ENCODE measurements at regions not wholly inside any gene's neighbourhood (a gene's known extent, or its start where the extent isn't known, plus 50 kb on each side); places are given as distances from the start of the nearest gene placed in this dataset.
A peak's percentile ranks its signal among the peaks of the same experiment; 100 is the strongest.

DNA sequence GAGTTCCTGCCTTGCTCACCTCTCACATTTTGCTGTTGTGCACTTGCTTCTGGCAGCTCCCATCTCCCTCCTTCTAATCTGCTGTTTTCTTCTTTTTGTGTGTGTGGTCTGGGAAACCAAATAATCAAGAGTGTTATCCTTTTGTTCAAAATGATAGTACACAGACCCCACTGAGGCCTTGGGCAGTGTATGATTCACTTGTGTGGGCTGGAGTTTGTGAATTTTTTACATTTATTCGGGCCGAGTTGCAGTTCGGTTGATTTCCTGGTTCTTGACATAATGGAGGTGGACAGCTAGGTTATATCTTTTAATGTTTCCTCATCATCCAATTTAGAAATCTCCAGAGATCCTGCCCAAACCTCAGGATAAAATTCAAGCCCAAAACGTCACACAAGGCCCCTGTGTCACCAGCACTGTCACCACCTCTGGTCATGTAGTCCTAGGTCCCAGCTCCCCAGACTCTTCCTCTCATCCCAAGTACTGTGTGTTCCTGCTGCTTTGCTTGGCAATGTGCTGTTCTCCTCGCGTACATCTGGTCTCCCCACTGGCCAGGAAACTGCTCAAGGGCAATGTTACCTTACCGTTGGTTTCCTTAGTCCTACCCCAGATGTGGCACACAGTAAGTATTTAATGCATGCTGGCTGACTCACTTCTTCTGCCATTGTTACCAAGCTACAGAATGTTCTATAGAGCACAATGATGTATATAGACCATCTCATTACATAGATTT, 55.7 kb upstream of the PHACTR2 start:
- intact Hi-C loops (cut with DNase I), result no loop called here
- no peak for DNase-seq

DNA sequence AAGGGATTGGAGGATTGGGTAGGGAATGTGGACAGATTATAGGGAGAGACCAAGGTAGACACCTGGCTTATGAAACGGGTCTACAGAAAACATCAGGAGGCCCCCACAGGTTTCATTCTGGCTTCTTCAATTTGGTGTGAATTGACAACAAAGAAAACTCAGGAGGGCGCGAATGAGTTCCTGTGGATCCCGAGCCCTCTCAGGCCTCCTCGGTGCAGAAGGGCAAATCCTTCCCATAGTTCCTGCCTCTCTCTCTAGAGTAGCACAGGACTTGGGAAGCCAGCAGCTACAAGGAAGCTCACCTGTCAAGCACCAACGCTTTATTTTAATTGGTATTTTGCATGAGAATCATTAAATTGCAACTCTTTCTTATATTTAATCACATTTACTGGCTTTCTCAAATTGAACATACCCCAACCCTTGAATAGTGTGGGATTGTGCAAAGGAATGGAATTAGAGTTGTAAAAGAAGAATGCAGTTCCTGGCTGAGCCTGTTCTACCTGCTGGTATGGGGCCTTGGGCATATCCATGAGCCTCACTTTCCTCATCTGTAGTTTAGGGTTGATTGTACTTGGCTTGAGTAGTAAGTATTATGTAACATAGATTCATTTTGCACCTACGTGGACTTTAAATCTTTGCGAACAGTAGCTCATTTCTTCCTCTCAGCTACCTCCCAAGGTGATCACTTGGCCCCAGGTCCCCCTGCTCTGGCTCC, 56.4 kb upstream of the PHACTR2 start:
- no peak for DNase-seq
- intact Hi-C loops (cut with DNase I), result no loop called here

GRCh38 chr6:143620447-143620846, 57.3 kb upstream of the PHACTR2 start:
- DNase-seq, result no peak

GRCh38 chr6:143619824-143620401, 57.9 kb upstream of the PHACTR2 start:
- DNase-seq, result no peak
- intact Hi-C loops (cut with DNase I), result no loop called here

More at GRCh38 chr6:143620447-143620846, 57.3 kb upstream of the PHACTR2 start:
- intact Hi-C loops (cut with DNase I), result no loop called here

DNA sequence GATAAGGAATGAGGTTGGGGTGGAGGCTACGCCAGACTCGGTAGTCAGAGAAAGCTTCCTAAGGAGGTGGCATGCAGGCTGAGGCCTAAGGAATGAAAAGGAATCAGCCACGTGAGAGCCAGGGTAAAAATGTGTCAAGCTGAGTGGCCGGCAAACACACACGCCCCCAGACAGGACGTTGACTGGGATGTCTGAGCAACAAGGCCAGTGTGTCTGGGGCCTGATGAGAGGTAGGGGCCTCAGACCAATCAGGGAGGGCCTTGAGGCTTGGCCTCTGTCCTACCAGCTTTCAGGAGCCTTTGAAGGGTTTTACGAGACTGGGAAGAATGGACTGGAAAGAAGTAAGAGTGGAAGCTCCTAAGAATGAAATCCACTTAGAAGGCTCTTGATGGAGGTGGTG, 61.0 kb upstream of the PHACTR2 start:
- intact Hi-C loops (cut with DNase I), result no loop called here
- DNase-seq, result peak in 1 of 10 donors; percentile 50

DNA sequence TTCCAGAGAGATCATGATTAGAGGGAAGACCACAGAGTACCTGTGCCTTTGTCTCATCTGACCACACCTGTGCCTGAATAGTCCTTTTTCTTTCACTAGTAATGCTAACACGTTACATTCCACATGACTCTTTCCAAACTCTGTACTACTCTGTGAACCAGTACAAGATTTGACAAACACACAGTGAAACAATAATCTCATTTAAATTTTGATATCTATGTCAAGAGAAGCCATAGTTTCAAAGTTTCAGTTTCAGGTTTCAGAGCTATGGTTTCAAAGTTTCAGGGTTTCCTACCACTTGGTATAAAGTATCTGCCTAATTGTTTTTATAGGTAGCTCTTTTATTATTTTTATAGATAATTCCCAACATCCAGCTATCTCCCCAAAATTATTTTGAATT, 62.0 kb upstream of the PHACTR2 start:
- DNase-seq, result no peak
- intact Hi-C loops (cut with DNase I), result no loop called here

DNA sequence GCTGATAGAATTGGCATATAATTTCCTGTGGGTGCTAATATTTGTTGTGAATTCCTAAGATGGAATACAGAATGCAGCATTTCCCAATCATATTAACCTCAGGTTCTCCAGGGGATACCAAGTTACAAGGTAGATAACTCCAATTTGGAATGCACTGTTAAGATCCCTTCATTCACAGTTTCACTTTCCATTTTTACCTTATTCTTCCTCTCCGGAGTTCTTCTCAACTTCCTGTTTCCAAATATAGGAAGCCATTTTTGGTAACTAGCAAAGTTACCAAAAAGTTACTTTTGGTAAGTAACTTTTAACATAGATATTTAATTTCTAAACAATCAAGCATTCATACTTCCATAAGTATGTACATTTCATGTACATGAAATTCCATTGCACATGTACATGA, 63.5 kb upstream of the PHACTR2 start:
- intact Hi-C loops (cut with DNase I), result no loop called here
- no peak for DNase-seq

DNA sequence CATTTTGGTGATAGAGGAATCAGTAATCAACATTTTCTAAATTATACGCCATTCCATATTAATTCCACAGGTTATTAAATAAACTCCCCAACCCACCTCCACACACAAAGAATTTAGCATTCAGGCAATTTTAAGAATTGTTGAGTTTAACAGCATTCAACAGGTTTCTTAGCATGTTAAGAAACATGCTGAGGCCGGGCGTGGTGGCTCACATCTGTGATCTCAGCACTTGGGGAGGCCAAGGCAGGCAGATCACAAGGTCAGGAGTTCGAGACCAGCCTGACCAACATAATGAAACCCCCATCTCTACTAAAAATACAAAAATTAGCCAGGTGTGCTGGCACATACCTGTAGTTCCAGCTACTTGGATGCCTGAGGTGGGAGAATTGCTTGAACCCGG, 64.0 kb upstream of the PHACTR2 start:
- intact Hi-C loops (cut with DNase I), result no loop called here
- no peak for DNase-seq

- no peak for DNase-seq
- intact Hi-C loops (cut with DNase I), result no loop called here
Measured at GRCh38 chr6:143612186-143612585, 65.6 kb upstream of the PHACTR2 start.

- DNase-seq, result no peak
Measured at GRCh38 chr6:143611580-143611979, 66.2 kb upstream of the PHACTR2 start.

GRCh38 chr6:143609972-143610371, 67.8 kb upstream of the PHACTR2 start:
- no peak for DNase-seq
- intact Hi-C loops (cut with DNase I), result no loop called here

More at GRCh38 chr6:143611580-143611979, 66.2 kb upstream of the PHACTR2 start:
- intact Hi-C loops (cut with DNase I), result no loop called here

GRCh38 chr6:143609501-143609900, 68.3 kb upstream of the PHACTR2 start:
- no peak for DNase-seq
- intact Hi-C loops (cut with DNase I), result no loop called here

DNA sequence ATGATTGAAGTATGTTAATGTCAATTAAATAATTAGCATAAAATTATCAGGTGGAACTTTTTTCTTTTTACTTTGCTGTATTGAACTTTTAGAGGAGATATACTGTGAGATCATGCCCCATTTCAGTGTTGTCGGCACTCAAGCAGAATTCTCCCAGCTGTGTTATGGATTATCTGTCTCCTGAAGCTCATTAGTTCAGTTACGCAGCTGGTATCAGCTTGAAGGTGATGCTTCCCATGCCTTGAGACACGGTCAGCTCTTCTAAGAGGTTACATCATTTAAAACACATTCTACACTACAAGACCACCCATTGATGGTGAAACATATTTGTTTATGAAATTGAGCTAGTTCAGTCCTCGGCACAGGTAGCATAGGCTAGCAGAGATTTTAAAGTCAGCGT, 68.9 kb upstream of the PHACTR2 start:
- no peak for DNase-seq
- intact Hi-C loops (cut with DNase I), result no loop called here

DNA sequence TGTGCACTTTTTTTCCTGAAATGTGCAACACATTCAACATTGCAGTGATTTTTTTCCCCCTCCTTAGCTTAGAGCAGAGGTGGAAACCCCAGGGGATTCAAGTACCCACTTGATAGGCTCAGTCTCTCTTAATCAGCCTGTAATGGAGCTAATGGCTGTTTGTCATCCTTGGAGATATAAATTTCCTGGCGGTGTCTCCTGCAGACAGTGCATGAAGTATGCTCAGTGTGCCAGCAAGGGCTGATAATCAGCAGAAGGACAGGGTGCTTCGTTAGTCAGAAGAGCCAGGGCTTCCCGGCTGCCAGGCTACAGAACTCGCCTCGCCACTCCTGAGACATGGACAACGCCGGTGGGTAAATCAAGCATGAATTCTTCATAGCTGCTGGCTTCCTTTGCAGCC, 69.8 kb upstream of the PHACTR2 start:
- intact Hi-C loops (cut with DNase I), result no loop called here
- DNase-seq, result peak in 6 of 10 donors; percentile 20 to 86 (median 52)

DNA sequence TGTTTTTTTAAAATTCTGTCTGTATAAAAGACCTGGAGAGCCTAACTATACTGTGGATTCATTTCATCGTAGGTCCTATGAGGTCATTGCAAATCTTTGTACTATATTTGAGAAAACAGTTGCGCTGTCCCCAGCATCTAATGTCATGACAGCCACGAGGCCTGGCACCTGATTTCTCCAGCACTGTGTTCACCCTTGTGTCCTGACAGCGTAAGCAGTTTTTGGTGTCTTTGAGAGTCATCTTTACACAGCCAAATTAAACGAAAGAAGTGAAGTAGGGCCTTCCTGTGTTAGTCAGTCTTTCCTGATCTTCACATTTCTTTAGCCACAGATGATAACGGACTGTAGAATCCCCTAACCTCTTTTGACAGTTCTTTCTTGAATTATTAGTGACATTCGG, 70.6 kb upstream of the PHACTR2 start:
- no peak for DNase-seq
- intact Hi-C loops (cut with DNase I), result no loop called here

DNA sequence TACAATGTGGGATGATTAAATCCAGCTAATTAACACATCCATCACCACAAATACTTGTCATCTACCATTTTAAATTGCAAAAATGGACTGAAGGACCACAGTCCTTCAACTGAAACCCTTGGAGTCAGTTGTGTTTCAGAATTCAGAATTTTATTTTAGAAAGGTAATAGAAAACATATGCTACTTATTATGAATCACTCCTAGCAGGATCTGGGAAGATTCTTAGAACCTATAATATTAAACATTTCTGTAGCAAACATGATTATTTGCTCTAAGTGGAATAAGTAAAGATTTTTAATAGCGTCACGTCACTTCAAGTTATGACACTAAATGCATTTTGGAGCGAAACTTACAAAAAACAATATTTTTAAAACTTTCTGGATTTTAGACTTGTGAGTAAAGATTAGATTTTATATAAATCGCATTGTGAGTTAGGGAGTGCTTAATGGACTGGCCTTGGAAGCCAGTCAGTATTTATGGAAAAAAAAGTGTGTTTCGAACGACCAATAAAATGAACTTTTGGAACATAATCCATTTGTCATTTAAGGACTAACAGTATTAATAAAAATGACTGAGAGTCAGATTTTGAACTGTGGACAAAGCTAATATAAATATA, 71.8 kb upstream of the PHACTR2 start:
- intact Hi-C loops (cut with DNase I), result no loop called here
- DNase-seq, result no peak

DNA sequence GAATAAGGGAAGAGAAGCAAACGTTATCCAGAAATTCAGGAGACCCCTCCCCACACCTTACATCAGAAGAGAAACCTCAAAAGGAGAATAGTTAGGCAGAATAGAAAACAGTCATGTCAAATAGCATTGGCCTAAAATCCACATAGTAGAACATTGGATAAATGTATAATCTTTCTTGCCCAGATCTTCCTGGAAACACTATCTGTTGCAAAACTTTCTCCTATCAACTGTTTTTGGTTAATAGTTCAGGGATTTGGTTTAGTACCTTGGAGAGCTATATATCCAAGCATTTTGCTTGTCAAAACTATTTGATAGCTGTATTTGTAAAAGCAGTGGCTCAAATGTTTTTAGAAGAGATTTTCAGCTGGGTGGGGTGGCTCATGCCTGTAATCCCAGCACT, 74.3 kb upstream of the PHACTR2 start:
- intact Hi-C loops (cut with DNase I), result no loop called here
- DNase-seq, result no peak

DNA sequence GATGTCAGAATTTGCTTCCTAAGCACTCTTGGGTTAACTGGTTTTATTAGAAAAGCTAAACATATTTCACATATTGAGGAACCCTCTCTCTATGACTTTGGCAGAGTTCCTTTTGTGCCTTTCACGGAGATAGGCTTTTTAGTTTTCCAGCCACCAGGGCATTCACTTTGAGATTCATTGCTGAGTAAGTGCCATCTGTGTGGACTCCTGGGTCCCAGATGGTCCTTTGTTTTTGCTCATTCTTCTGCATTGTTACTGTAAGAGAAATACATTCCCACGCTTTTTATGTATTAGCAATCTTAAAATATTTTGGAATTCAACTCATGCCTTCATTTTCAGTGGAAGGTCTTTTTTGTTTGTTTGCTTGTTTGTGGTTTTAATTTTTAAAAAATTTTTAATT, 76.3 kb upstream of the PHACTR2 start:
- intact Hi-C loops (cut with DNase I), result no loop called here
- no peak for DNase-seq

- intact Hi-C loops (cut with DNase I), result no loop called here
Measured at GRCh38 chr6:143600821-143601220, 76.9 kb upstream of the PHACTR2 start.

DNA sequence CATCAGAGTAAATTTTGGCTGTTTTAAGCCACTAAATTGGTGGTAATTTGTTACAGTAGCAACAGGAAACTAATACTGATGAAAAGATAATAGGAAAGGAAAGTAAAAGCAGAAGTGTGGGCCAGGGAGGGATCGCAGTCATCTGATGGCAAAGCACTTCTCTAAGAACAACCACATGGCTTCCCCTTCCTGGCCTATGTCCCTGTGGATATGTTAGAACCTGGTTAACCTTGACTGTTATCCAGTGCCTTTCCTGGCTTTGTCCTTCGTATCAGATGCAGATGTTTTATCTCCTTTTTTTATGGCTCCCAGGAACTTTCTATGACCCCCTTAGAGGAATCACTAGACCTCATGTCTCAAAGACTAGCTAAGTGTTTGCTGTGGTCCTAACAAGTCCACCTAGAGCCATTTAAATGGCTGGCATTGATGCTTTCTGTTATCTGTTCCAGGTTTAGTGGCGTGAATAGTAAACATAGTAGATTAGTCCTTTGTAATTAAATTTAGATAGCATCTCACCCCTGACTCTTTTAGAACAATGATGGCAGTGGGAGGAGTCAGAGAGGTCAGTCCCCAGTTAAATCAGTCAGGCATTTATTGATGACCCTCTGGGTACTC, 79.2 kb upstream of the PHACTR2 start:
- no peak for DNase-seq
- intact Hi-C loops (cut with DNase I), result no loop called here

More at GRCh38 chr6:143600821-143601220, 76.9 kb upstream of the PHACTR2 start:
- DNase-seq, result no peak

DNA sequence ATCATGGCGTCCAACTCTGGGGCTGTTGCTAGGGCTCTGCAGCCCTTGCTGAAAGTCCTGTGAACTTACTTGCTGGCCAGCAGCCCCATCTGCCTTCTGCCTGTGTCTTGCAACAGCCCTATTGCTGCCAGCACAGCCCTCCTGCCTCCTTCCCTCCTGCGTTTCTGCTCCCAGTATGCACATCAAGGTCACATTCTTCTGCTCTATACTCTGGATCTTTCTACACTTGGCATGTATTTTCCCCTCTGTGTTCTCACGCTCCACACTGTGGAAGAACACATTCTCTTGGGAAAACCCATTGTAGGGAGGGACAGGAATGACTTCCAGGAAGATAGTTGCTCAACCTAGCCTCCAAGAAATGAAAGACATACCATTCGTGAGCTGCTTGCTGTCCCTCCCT, 80.9 kb upstream of the PHACTR2 start:
- DNase-seq, result no peak

More for the DNA sequence above, 80.9 kb upstream of the PHACTR2 start:
- intact Hi-C loops (cut with DNase I), result no loop called here
